NCI-H2029 (cell line): ENCODE measurements at regions not wholly inside any gene's neighbourhood (a gene's known extent, or its start where the extent isn't known, plus 50 kb on each side); places are given as distances from the start of the nearest gene placed in this dataset.
"Not testable (repeated sequence)": the region's sequence is repeated elsewhere in the genome, so short reads cannot be mapped to it uniquely, and the experiment has no call there.

ENCODE experiments used
- DNase-seq: peaks from one replicate; lab custom pipeline; 2025; lab: John Stamatoyannopoulos, UW

DNA sequence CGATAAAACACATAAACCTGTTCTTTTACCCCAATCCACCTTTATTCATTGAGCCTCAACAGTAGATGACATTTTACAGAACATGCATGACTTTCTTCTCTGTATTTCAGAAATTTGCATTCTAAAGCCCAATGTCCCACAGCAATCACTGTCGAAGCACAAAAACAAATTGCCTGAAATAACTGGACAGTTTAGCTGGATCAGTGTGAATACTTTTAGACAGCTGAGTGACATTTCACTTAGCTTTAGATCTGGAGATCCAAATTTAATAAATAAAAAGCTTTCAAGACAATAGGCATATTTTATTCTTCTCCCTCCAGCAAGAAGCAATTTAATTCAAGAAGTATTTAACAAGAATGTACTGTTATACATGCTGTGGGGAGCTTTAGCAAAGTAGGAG lies 109.1 kb upstream of the FSCB start:
- DNase-seq = no peak

DNA sequence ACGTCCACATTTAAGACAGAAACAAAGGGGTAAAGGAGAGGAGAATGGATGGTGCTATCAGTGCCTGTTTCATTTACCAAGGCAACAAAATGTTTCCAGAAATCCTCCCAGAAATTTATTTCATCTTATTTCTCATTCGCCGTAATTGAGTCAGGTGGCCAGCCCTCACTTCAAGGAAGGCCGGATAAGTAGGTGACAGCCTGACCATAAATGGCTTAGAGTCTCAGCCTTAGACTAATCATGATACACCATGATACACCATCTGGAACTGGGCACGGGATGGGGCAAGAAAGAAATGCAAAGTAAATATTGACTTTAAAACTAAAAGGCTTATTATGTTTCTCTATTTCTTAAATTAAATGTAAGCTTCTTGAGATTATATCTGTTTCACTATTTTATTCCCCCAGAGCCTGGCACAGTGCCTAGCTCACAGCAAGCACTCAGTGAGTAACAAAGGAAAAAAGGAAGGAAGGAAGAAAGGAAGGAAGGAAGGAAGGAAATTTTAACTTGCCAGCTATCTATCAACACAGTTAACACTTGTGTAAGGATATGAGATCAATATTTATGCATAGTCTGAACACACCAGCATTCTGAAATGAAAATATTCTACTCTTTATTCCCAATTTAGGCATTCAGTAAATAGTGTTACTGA lies 106.1 kb upstream of the FSCB start:
- no peak for DNase-seq

DNA sequence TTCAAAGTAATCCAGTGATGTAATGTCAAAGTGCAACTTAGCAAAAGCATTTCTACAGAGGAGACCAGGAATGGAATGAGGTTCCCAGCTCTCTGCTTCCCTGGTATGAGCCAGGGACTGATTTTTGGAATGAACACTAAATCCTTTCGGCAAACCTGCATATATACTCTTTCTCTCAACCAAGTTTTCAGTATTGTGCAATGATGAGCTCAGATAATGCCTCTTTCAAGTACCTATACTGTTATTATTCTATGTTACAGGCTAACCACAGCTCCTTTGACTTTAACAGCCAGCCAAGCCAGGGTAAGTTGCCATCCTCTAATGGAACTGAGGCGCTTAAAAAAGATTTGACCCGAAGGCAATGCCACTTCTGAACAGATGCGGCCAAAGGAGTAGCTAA lies 104.9 kb upstream of the FSCB start:
- DNase-seq = no peak

DNA sequence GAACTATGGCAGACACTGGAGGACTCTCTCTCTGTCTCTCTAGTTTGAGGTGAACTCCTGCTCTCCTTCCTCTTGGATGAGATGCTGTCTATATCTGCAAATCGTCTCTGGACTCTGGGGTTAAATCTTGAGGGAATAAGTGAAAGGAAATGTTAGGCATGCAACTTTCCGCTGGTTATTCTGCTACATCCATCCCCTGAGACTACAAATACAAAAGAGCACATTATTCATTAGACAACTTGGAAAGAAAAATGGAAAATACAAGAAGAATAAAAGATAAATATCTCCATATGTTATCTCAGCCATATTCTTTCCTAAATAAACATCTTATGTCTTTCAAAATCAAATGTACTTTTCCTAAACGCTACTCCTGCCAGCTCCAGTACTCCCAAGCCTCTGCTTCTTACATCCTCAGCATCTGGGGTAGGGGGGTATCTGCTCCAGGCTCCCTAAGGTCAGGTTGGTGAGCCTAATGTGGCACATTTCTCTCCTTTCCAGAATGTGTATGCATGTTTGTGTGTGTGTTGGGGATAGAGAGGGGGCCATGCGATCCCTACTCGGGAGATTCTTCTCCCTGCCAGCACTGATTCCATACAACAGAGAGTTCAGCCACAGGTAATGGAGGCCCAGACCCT lies 102.9 kb upstream of the FSCB start:
- no peak for DNase-seq

DNA sequence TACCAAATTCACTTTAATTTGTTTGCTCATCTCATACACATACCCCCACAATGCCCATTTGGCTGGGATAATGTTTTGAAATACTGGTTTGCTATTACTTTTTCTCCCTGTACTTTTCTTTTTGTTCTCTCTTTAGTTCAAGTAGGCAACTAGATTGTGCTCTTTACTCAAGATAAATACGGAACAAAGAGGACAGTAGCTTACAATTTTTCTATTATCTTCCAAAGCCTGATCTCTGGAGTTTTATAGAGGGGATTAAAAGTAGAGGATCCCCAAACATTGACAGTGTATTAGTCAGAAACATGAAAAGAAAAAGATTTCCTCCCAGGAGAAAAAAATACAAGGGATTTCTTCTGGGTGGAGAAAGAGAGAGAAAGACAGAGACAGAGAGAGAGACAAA lies 102.1 kb upstream of the FSCB start:
- no peak for DNase-seq

DNA sequence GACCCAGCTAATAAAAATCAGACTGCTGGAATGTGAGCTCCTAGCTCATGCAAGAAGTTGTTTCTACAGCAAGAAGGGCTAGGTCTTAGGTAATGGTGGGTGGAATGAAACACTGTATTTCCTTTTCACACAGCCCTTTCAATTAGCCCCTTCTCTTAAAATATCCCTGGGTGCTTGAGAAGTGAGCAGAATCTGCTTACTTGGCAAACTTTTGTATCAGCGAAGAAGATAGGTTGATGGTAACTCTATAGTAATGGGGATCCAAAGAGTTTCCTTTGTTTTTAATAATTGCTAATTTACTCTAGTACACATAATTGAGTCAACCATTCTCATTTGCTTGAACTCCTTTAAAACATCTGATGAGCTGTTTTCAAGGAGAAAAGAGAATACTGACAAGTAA lies 100.6 kb upstream of the FSCB start:
- DNase-seq = no peak

DNA sequence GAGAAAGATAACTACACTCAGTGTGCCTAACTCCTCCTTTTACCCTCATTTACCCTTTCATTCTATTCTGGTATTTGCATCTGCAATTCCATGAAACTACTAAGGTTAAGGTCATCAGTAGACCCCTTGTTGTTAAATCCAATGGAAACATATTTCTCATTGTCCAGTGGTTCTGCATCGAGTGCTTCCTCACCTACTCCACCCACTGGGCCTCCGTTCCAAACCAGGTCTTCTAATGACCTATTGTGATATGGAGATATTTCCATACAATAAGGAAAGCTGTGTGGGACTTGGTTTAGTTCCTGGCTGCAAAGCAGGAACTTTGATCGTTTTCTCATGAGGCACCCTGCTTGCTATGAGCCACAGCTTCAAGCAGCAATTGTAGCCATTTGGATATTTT lies 99.5 kb upstream of the FSCB start:
- DNase-seq = no peak

DNA sequence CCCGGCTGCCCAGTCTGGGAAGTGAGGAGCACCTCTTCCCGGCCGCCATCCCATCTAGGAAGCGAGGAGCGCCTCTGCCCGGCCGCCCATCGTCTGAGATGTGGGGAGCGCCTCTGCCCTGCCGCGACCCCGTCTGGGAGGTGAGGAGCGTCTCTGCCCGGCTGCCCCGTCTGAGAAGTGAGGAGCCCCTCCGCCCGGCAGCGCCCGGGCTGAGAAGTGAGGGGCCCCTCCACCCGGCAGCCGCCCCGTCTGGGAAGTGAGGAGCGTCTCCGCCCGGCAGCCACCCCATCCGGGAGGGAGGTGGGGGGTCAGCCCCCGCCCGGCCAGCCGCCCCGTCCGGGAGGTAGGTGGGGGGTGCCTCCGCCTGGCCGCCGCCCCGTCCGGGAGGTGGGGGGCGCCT lies 94.2 kb upstream of the FSCB start:
- DNase-seq = not testable (repeated sequence)

DNA sequence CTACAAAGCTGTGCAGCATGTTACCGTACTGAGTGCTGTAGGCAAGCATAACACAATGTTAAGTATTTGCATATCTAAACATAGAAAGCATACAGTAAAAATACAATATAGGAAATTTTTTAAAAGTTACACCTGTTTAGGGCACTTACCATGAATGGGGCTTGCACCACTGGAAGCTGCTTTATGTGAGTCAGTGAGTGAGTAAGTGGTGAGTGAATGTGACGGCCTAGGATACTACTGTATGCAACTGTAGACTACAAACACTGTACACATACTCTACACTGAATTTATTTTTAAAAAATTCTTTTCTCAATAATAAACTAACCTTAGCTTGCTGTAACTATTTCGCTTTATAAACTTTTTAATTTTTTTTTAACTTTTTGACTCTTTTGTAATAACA lies 82.1 kb upstream of the FSCB start:
- DNase-seq = no peak

DNA sequence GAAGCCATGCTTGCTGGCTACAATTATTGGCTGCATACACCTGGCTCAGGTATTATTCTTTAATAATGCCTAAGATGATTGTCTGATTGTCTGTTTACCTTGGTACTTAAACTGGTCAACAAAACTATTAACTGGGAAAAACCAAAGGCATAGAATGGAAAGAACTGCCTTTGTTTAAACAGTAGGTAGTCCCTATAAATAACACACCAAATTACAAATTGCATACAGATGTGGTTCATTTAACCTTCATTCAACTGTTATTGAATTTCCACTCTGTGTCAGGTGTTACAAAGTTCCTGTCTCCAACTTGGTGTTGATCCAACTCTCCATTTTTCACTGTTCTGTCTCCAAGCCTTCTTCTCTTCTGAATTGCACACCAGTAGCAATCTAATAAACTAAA lies 79.8 kb upstream of the FSCB start:
- peak; percentile 95 for DNase-seq

DNA sequence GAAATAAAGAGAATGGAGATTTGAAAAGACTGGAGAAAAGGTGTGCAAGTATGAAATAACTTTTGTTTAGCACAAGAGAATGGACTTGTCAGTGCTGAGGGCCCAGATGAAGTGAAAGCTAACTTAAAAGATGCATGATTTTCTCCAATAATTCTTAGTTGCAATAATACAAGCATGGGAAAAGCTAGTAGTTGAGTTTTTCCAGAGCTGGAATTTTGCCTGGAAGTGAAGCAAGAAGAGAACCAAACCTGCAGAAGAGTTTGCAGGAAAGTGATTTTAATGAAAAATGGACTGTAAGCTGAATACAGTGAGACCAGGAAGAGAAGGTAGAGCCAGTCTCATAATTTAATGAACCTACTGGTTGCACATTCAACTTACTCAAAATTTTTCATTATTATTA lies 69.3 kb upstream of the FSCB start:
- no peak for DNase-seq

DNA sequence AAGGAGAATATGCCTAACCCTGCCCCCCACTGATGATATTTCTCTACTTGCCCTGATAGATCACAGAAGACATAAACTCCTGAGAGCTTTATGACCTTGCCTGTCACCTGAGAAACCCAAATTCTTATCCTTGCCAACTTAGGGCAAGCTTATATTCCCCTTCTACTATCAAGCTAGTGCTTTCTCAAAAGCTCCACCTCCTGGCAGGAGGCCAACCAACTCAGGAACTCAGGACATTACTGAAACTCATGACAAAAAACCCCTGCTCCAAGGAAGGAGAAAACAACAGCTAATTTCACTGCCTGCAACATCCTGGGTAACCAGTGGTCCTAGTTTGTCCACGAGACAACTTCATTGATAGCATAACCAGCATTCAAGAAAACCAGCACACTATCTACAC lies 60.9 kb upstream of the FSCB start:
- no peak for DNase-seq

DNA sequence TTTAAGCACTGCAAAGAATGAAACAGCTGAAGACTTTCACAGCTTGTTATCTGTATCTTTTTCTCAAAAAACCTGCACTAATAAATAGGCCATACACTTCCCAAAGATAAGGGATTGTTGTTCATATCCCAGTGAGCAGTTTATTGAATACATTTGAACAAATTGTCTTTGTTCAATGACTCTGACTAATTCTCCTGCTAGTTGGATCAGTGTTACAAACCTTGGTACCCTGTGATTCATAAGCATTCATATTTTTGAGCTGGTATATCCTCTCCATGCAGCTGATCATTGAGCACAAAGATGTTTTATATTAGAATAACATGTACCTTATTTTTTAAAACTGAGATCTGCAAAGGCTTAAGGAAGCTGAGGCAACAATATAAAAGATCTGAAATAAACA lies 58.9 kb upstream of the FSCB start:
- no peak for DNase-seq

DNA sequence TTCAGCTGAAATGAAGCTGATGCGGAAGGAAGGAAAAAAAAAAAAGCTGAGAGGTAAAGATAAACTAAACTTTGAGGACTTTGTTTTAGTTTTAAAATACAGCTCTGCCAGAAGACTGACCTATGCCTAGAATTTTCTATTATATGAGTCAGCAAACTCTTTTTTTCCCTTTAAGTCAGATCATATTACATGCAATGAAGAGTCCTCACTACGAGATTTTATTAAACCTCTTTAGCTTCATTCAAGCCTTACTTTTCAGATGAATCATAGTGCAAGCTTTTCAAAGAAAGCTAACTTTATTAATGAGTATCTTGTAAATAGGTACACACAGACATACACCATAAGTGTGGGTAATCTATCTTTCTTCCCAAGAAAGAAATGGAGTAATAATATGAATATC lies 57.8 kb upstream of the FSCB start:
- DNase-seq = no peak
